ENCODE measurements at regions not wholly inside any gene's neighbourhood (a gene's known extent, or its start where the extent isn't known, plus 50 kb on each side); places are given as distances from the start of the nearest gene placed in this dataset.

DNA sequence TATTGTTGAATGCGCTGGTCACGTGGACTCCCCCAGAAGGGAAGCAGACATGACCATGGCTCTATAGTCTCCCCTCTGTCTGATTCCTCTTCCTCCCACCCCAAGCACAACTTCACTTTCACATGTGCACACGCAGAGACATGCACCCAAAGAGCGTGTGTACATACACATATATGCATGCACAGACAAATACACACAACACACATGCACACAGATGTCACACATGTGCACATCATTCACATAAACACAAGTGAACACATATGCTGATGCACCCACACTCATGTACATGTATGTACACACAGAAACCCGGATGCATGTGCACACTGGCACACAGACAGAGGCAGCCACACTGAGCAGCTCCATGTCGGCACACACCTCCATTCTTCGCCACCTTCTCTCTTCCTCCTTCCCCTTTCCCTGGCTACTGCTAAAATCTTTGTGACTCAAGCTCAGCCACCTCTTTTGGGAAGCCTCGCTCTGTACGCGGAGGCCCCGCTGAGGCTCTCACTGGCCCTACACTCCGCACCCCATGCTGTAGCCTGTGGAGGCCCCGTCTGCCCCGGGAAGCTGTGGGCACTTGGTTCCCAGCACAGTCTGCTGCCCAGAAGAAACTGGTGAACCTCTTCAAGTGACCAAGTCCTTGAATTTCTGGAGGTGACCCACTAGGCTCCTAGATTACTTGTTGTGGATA lies 101.6 kb upstream of the TEX51 start:
- TF ChIP-seq, protein P1, sequence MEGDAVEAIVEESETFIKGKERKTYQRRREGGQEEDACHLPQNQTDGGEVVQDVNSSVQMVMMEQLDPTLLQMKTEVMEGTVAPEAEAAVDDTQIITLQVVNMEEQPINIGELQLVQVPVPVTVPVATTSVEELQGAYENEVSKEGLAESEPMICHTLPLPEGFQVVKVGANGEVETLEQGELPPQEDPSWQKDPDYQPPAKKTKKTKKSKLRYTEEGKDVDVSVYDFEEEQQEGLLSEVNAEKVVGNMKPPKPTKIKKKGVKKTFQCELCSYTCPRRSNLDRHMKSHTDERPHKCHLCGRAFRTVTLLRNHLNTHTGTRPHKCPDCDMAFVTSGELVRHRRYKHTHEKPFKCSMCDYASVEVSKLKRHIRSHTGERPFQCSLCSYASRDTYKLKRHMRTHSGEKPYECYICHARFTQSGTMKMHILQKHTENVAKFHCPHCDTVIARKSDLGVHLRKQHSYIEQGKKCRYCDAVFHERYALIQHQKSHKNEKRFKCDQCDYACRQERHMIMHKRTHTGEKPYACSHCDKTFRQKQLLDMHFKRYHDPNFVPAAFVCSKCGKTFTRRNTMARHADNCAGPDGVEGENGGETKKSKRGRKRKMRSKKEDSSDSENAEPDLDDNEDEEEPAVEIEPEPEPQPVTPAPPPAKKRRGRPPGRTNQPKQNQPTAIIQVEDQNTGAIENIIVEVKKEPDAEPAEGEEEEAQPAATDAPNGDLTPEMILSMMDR (conservative IDR thresholded peaks at IDR 0.05), result no peak
- no peak for TF ChIP-seq EZH2 (IDR thresholded peaks at IDR 0.05; ENCODE audit: low read depth)

Measured in PC-9 (cell line).